ENCODE measurements at regions not wholly inside any gene's neighbourhood (a gene's known extent, or its start where the extent isn't known, plus 50 kb on each side); places are given as distances from the start of the nearest gene placed in this dataset.

- Histone ChIP-seq H3K14ac (ENCODE audit: insufficient read depth, low read length) (no peak overlapping the region), H3K27me3 (ENCODE audit: insufficient read depth, low read length) (no peaks in the 10 kb centered on the region), H2BK15ac (ENCODE audit: low read depth, low read length) (no peak overlapping the region), H3K79me2 (ENCODE audit: insufficient read depth, low read length) (no peaks in the 10 kb centered on the region), H3K56ac (ENCODE audit: insufficient read length, low read depth, low read length) (no peak overlapping the region), H2BK5ac (ENCODE audit: insufficient read length, low read length) (no peak overlapping the region), H4K8ac (replicated peaks; ENCODE audit: insufficient read length, low read depth, low read length) (no peak overlapping the region), H4K91ac (ENCODE audit: insufficient read length, low read depth, low read length) (no peak overlapping the region), H4K20me1 (ENCODE audit: control insufficient read depth, insufficient read depth, insufficient read length) (no peaks in the 10 kb centered on the region), H2AK5ac (ENCODE audit: insufficient read length, low read length) (no peak overlapping the region), H2BK12ac (ENCODE audit: insufficient read length, low read depth, low read length) (no peak overlapping the region), H2BK20ac (ENCODE audit: low read depth, low read length, poor library complexity, severe bottlenecking) (no peak overlapping the region), H3K4me2 (ENCODE audit: insufficient read depth, insufficient read length, low read length) (no peak overlapping the region), H3K9me3 (ENCODE audit: control insufficient read depth, low read depth, low read length) (no peaks in the 10 kb centered on the region), H3K27ac (ENCODE audit: insufficient read length, low read depth, low read length) (no peak overlapping the region), H3K23ac (ENCODE audit: insufficient read length, low read depth, low read length) (no peak overlapping the region), H3K4me1 (ENCODE audit: insufficient read depth, low read length) (no peaks in the 10 kb centered on the region), H3T11ph (ENCODE audit: low read length) (no peak overlapping the region), H3K9ac (ENCODE audit: extremely low read depth, insufficient read length, low read length) (no peak overlapping the region), H3K4ac (ENCODE audit: low read depth, low read length) (no peak overlapping the region), H3K79me1 (ENCODE audit: insufficient read depth, low read depth, low read length, poor library complexity, severe bottlenecking) (no peaks in the 10 kb centered on the region), H4K5ac (ENCODE audit: insufficient read length, low read depth, low read length) (no peak overlapping the region), H2BK120ac (ENCODE audit: low read depth, low read length, poor library complexity, severe bottlenecking) (no peak overlapping the region), H3K23me2 (ENCODE audit: insufficient read length, low read depth, low read length, poor library complexity, severe bottlenecking) (no peaks in the 10 kb centered on the region), H3K18ac (ENCODE audit: insufficient read length, low read depth, low read length) (no peak overlapping the region), H2AFZ (ENCODE audit: low read length) (no peak overlapping the region)
- Mint-ChIP-seq H3K27me3 (ENCODE audit: low read depth) (no peaks in the 10 kb centered on the region), H3K36me3 (ENCODE audit: insufficient read depth in 1 of 3, low read depth in 3 of 3) (peaks cover 3 to 20% (median 14%) of the 10 kb centered on the region in 3 experiments; a peak in 6 of 7 replicates), H3K27ac (no peak overlapping the region), H3K9me3 (peaks cover 13% of the 10 kb centered on the region in 2 experiments), H3K4me1 (peaks cover 18 to 19% of the 10 kb centered on the region in 2 experiments), H3K4me3 (no peak overlapping the region)
- no peak for DNase-seq
- no peak for TF ChIP-seq CTCF (conservative IDR thresholded peaks at IDR 0.05)
- WGBS (ENCODE audit: extremely low coverage, insufficient read length, low lambda C conversion rate), result no CpG with 5 or more reads among the region's 2 CpGs
These were observed 1568.9 kb upstream of the IGFBP7 start for GRCh38 chr4:58679051-58679450.
